ENCODE measurements at regions not wholly inside any gene's neighbourhood (a gene's known extent, or its start where the extent isn't known, plus 50 kb on each side); places are given as distances from the start of the nearest gene placed in this dataset.

DNA sequence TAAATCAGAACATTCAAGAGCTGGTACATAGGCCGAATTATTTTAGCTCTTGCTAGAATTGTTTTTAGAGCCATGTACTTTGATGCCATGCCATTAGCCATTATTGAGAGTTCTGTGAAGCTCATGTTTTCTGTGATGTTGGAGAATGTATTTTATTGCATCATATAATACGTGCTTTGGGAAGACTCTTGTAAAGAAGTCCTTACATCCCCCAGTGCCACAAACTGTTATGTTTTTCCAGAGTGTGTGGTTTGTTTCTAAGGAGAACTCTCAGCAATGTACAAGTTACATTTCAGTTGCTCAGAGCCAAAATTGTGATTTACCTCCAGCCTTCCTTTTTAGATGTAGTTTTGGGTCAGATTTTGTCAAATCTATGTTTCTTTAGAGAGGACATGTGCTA is 148.6 kb downstream of the HAUS1 start:
- peaks cover 65% of the 10 kb centered on the region for H3K4me1 Mint-ChIP-seq (ENCODE audit: low read depth)
- no peak overlapping the region for H3K27ac Mint-ChIP-seq

DNA sequence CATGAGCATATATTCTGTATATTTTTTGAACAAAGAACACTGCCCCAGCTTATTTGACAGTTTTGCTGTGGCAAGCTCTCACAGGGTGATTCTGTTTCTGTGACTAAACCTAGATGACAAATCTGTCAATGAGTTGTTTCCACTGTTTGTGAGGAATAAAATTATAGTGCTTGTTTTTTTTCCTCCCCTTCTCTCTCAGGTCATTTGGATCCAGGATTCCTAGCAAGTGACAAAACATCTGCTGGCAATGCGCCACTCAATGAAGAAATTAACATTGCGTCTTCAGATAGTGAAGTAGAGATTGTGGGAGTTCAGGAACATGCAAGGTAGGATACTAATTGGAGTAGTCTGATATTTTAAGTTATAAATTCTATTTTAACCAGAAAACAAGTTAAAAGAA is 149.3 kb downstream of the HAUS1 start:
- H3K36me3 Mint-ChIP-seq (ENCODE audit: low read depth): peaks cover 70% of the 10 kb centered on the region
- DNase-seq (no peak), ATAC-seq (no peak)
- H3K4me3 Mint-ChIP-seq: no peak overlapping the region
- CTCF ChIA-PET: interaction anchor here (1.3 to 2.3 kb wide), 3 partner anchors 12 to 80 kb away, joined by 3 to 9 read pairs (median 3); a partner anchor contains a TSS
- H3K27ac Mint-ChIP-seq: no peak overlapping the region
- no peaks in the 10 kb centered on the region for H3K27me3 Mint-ChIP-seq (ENCODE audit: low read depth)
- peaks cover 58% of the 10 kb centered on the region for H3K4me1 Mint-ChIP-seq (ENCODE audit: low read depth)
- H3K9me3 Mint-ChIP-seq (ENCODE audit: insufficient read depth): no peaks in the 10 kb centered on the region
- POLR2A ChIA-PET: interaction anchor here (0.7 kb wide), 1 partner anchor 9 kb away, joined by 3 read pairs; no protein-coding TSS in a partner anchor

More for the DNA sequence above, 148.6 kb downstream of the HAUS1 start:
- H3K36me3 Mint-ChIP-seq (ENCODE audit: low read depth): peaks cover 77% of the 10 kb centered on the region
- CTCF ChIA-PET: interaction anchor here (1.0 to 2.3 kb wide), 4 partner anchors 13 to 79 kb away, joined by 3 to 9 read pairs (median 4); a partner anchor contains a TSS
- H3K9me3 Mint-ChIP-seq (ENCODE audit: insufficient read depth): no peaks in the 10 kb centered on the region
- no peaks in the 10 kb centered on the region for H3K27me3 Mint-ChIP-seq (ENCODE audit: low read depth)
- DNase-seq (no peak), ATAC-seq (no peak)
- POLR2A ChIA-PET: no interaction called here
- no peak overlapping the region for H3K4me3 Mint-ChIP-seq

DNA sequence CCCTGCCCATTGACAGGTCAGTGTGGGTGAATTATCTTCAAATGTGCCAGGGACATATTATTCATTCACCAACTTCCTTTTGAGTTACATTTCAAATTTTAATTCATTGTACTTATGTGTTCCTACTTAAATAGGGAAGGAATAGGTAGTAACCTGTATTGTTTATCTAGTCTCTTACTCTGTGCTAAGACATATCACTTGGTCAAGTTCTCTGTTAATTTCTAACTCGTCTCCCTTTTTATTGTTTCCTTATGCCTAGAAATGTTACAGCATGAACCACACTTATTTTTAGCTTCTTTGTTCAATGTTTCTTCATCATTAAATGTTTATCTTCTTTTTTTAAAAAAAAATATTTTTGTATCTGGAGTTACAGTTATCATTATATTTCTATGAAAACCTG is 151.9 kb downstream of the HAUS1 start:
- no peak for ATAC-seq

DNA sequence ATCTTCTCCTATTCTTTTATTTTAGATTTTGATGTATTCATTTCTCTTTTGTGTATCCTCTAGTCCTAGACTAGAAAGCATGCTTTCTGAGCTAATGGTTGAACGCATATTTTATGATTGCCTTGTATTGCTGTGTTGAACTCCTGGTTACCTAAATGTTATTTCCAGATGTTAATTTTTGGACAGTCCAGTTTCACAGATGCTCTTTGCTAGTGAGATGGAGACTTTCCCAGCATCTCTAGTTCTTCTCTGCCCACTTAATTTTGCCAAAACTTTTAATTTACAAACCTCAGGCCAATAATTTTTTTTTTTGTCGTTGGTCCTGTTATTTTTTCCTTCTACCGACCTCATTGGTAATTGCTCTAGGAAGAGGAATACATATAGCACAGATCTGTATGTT is 153.2 kb downstream of the HAUS1 start:
- H3K4me3 Mint-ChIP-seq: no peak overlapping the region
- DNase-seq (no peak), ATAC-seq (no peak)
- CTCF ChIA-PET: interaction anchor here (0.7 to 2.0 kb wide), 4 partner anchors 11 to 402 kb away, joined by 4 to 6 read pairs (median 4); no protein-coding TSS in a partner anchor
- H3K27ac Mint-ChIP-seq: peak overlapping the region; percentile 37
- POLR2A ChIA-PET: no interaction called here
- H3K27me3 Mint-ChIP-seq (ENCODE audit: low read depth): no peaks in the 10 kb centered on the region
- peaks cover 51% of the 10 kb centered on the region for H3K4me1 Mint-ChIP-seq (ENCODE audit: low read depth)
- H3K36me3 Mint-ChIP-seq (ENCODE audit: low read depth): peaks cover 65% of the 10 kb centered on the region
- no peaks in the 10 kb centered on the region for H3K9me3 Mint-ChIP-seq (ENCODE audit: insufficient read depth)

More for the DNA sequence above, 151.9 kb downstream of the HAUS1 start:
- Mint-ChIP-seq H3K27ac (peak overlapping the region; percentile 28), H3K36me3 (ENCODE audit: low read depth) (peaks cover 63% of the 10 kb centered on the region), H3K4me3 (no peak overlapping the region), H3K9me3 (ENCODE audit: insufficient read depth) (no peaks in the 10 kb centered on the region), H3K4me1 (ENCODE audit: low read depth) (peaks cover 47% of the 10 kb centered on the region), H3K27me3 (ENCODE audit: low read depth) (no peaks in the 10 kb centered on the region)
- DNase-seq: no peak
- CTCF ChIA-PET: no interaction called here
- POLR2A ChIA-PET: no interaction called here

DNA sequence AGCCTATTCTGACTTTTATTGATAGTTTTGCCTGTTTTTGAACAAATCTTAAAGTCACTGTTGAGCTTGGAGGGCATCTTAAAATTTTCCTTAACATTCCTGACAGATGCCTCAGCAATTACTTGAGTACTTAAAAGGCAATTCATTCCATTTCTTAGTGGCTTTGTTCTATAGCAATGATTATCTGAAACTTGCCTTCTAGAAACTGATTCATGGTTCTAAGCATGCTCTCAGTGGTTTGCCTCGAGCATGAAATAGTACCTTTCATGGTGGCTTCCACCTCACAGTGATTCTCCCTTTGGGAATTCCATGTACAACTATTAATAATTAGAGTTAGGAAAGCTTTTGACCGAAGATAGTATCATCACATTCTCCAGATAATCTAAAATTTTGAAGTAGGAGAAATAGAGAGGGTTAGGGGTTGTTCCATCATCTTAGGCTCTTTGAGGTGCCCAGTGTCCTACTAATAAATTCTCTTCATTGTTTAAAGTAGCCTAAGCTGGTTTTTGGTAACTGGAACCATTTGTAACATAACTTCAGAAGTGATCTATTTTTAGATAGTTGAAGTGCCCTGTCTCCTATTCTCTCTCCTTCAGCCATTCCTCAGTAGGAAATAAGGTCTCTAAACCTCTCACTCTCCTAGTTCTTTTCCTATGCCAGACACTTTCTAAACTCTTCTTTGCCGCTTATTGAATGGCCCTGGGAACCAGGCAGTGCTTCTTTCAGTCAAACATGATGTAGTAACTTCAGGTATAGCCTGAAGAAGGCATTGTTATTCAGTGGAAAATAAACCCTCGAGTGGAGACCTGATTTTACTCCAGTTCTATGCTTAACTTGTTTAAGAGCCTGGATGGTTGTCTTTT is 156.1 kb downstream of the HAUS1 start:
- no peak overlapping the region for H3K4me3 Mint-ChIP-seq
- no peak for ATAC-seq
- no peaks in the 10 kb centered on the region for H3K27me3 Mint-ChIP-seq (ENCODE audit: low read depth)
- ChIA-PET CTCF (interaction anchor here (1.1 to 3.2 kb wide), 4 partner anchors 10 to 86 kb away, joined by 3 to 11 read pairs (median 4); a partner anchor contains a TSS), POLR2A (no interaction called here)
- peaks cover 66% of the 10 kb centered on the region for H3K36me3 Mint-ChIP-seq (ENCODE audit: low read depth)
- no peaks in the 10 kb centered on the region for H3K9me3 Mint-ChIP-seq (ENCODE audit: insufficient read depth)
- no peak overlapping the region for H3K27ac Mint-ChIP-seq
- no peak for DNase-seq
- peaks cover 58% of the 10 kb centered on the region for H3K4me1 Mint-ChIP-seq (ENCODE audit: low read depth)

DNA sequence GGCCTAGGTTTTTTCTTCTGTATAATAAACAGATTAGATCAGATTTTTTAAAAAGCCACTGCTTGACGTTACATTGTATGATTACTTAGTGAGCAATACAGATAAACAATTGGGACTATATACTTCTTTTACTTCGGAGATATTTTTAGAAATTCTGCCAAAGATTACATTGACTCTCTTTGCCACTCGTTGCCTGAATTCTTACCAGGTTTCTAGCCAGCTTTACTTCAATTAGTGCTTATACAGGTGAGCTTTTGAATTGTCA is 156.6 kb downstream of the HAUS1 start:
- H3K4me1 Mint-ChIP-seq (ENCODE audit: low read depth): peaks cover 62% of the 10 kb centered on the region
- ATAC-seq: no peak
- no peak overlapping the region for H3K4me3 Mint-ChIP-seq
- H3K27ac Mint-ChIP-seq: no peak overlapping the region
- H3K27me3 Mint-ChIP-seq (ENCODE audit: low read depth): no peaks in the 10 kb centered on the region
- POLR2A ChIA-PET: interaction anchor here (0.6 kb wide), 1 partner anchor 943 kb away, joined by 3 read pairs; no protein-coding TSS in a partner anchor
- CTCF ChIA-PET: interaction anchor here (1.1 to 3.2 kb wide), 2 partner anchors 20 to 29 kb away, joined by 3 to 11 read pairs; no protein-coding TSS in a partner anchor
- peaks cover 68% of the 10 kb centered on the region for H3K36me3 Mint-ChIP-seq (ENCODE audit: low read depth)
- no peaks in the 10 kb centered on the region for H3K9me3 Mint-ChIP-seq (ENCODE audit: insufficient read depth)
- no peak for DNase-seq

DNA sequence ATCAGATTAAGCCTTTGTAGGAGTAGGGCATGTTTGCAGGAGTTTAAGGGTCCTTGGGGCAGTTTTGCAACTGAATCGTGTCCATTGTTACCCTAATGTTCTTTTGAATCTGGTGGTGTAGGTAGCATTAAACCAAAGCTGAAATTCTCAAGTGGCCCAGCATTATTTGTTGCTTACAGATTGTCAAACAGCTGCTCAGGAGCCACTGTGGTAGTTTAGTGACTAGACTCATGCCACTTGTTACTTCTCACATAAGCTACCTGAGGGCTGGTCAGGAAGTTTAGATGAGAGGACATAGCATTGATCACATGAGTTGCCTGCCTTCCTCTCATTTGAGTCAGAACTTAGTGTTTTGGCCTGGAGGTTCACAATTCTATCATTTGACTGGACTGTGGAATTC is 157.6 kb downstream of the HAUS1 start:
- H3K27me3 Mint-ChIP-seq (ENCODE audit: low read depth): no peaks in the 10 kb centered on the region
- peaks cover 65% of the 10 kb centered on the region for H3K36me3 Mint-ChIP-seq (ENCODE audit: low read depth)
- ChIA-PET POLR2A (interaction anchor here (1.0 kb wide), 1 partner anchor 88 kb away, joined by 7 read pairs; a partner anchor contains a TSS), CTCF (interaction anchor here (0.7 to 3.2 kb wide), 6 partner anchors 12 to 397 kb away, joined by 3 to 11 read pairs (median 3); a partner anchor contains a TSS)
- H3K27ac Mint-ChIP-seq: no peak overlapping the region
- ATAC-seq (no peak), DNase-seq (no peak)
- peaks cover 58% of the 10 kb centered on the region for H3K4me1 Mint-ChIP-seq (ENCODE audit: low read depth)
- H3K4me3 Mint-ChIP-seq: no peak overlapping the region
- no peaks in the 10 kb centered on the region for H3K9me3 Mint-ChIP-seq (ENCODE audit: insufficient read depth)

DNA sequence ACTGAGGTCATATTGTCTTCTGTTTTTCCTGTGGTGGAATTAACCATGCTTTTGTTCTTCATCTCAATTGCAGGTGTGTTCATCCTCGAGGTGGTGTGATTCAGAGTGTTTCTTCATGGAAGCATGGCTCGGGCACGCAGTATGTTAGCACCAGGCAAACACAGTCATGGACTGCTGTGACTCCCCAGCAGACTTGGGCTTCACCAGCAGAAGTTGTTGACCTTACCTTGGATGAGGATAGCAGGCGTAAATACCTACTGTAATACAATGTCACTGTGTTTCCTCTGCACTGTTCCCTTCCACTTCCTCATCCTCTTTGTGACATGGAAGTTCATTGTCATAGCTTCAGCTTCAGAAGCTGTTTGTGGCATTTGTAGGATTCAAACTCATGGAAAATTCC is 158.7 kb downstream of the HAUS1 start:
- no peak overlapping the region for H3K4me3 Mint-ChIP-seq
- peak overlapping the region; percentile 64 for H3K27ac Mint-ChIP-seq
- H3K27me3 Mint-ChIP-seq (ENCODE audit: low read depth): no peaks in the 10 kb centered on the region
- no peaks in the 10 kb centered on the region for H3K9me3 Mint-ChIP-seq (ENCODE audit: insufficient read depth)
- peaks cover 61% of the 10 kb centered on the region for H3K4me1 Mint-ChIP-seq (ENCODE audit: low read depth)
- DNase-seq (no peak), ATAC-seq (no peak)
- CTCF ChIA-PET: interaction anchor here (1.4 to 3.2 kb wide), 2 partner anchors 18 to 90 kb away, joined by 3 to 11 read pairs; a partner anchor contains a TSS
- peaks cover 64% of the 10 kb centered on the region for H3K36me3 Mint-ChIP-seq (ENCODE audit: low read depth)
- POLR2A ChIA-PET: no interaction called here

DNA sequence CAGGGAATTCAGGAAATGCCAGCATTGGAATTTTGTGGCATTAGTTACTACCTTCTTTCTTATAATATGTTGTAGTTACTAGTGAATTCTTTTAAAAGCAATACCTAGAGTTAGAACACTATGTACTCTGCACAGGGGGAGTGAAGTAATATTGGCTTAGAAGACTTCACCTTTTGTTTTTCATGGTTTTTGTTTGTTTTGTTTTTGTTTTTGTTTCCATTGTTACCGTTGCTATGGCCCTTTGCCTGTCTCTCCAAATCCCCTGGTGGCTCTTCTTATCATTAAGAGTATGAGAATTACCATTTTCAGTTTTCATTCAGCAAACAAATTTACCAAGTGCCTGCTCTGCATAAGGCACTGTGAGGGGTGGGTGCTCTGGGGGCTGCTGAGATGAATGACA is 160.1 kb downstream of the HAUS1 start:
- H3K4me1 Mint-ChIP-seq (ENCODE audit: low read depth): peaks cover 73% of the 10 kb centered on the region
- H3K27me3 Mint-ChIP-seq (ENCODE audit: low read depth): no peaks in the 10 kb centered on the region
- ChIA-PET CTCF (interaction anchor here (1.0 to 1.5 kb wide), 2 partner anchors 52 to 115 kb away, joined by 3 read pairs; no protein-coding TSS in a partner anchor), POLR2A (interaction anchor here (0.7 to 2.5 kb wide), 2 partner anchors 14 to 41 kb away, joined by 5 to 7 read pairs; no protein-coding TSS in a partner anchor)
- no peak overlapping the region for H3K4me3 Mint-ChIP-seq
- ATAC-seq (peak; percentile 57), DNase-seq (no peak)
- H3K36me3 Mint-ChIP-seq (ENCODE audit: low read depth): peaks cover 73% of the 10 kb centered on the region
- no peak overlapping the region for H3K27ac Mint-ChIP-seq
- no peaks in the 10 kb centered on the region for H3K9me3 Mint-ChIP-seq (ENCODE audit: insufficient read depth)

DNA sequence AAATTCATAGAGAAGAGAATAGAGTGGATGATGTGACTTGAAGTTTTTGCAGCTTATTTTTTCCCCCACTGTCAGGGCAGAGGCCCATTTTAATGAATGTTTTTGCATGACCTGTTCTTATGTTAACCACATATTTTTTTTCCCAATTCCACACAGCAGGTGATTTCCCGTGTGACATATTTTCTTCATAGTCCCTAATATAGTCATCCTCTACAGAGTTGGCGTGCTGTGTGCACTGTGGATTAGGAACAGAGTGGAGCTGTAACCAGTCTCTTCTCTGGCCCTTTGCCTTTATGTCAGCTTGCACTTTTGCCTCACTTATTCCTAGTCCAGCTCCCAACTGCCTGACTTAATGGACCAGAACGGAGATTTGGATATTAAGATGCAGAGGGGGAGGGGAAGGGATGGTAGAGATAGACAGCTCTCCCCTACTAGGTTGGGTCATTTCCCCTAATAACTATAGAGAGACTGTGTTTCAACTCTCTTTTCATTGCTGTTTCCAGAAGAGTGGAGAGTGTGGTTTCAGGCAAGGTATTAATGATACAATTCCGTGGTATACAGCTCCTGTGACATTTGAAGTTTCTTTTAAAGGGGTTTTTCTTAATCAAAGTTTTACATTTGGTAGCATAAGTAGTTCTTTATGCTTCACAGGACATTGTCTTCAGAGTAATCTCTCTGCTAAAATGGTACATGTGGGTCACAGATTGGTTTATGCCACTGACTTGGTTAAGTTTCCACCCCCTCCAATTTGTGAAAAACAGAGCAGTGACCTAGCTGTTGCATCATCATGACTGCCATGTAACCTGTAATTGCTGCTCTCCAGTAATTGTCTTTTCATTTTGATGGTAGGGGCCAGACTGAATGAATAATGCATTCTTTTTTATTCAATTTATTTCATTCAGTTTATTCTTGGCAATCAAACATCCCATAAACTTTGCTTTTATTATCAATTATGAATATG is 161.3 kb downstream of the HAUS1 start:
- ATAC-seq: no peak
- CTCF ChIA-PET: interaction anchor here (0.7 to 5.6 kb wide), 7 partner anchors 12 to 358 kb away, joined by 3 to 36 read pairs (median 3); a partner anchor contains a TSS

DNA sequence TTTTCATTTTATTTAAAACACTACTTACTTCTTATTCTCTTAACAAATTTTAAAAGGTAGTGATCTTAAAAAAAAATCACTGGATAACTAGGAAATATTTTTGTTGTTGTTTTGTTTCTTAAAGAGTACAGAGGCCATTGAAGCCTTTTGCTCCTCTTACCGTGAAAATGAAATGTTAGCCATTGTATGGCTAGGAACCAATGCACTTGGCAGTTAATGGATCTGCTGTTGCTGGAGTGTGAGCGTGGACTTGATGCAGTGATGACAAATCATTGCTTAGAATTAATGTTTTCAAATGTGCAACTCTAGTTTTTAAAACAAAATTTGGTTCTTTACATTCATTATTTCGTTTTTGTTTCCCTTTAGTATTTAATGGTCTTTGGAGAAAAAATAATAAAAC is 162.3 kb downstream of the HAUS1 start:
- Mint-ChIP-seq H3K4me1 (ENCODE audit: low read depth) (peaks cover 67% of the 10 kb centered on the region), H3K36me3 (ENCODE audit: low read depth) (peaks cover 68% of the 10 kb centered on the region), H3K9me3 (ENCODE audit: insufficient read depth) (no peaks in the 10 kb centered on the region), H3K27ac (no peak overlapping the region), H3K27me3 (ENCODE audit: low read depth) (no peaks in the 10 kb centered on the region), H3K4me3 (no peak overlapping the region)
- DNase-seq (no peak), ATAC-seq (no peak)
- POLR2A ChIA-PET: no interaction called here
- CTCF ChIA-PET: interaction anchor here (1.2 to 5.6 kb wide), 3 partner anchors 14 to 93 kb away, joined by 3 to 36 read pairs (median 3); a partner anchor contains a TSS

More for the DNA sequence above, 161.3 kb downstream of the HAUS1 start:
- DNase-seq: no peak
- H3K4me3 Mint-ChIP-seq: no peak overlapping the region
- H3K27ac Mint-ChIP-seq: peak overlapping the region; percentile 16
- POLR2A ChIA-PET: interaction anchor here (2.5 kb wide), 1 partner anchor 15 kb away, joined by 5 read pairs; no protein-coding TSS in a partner anchor
- peaks cover 73% of the 10 kb centered on the region for H3K4me1 Mint-ChIP-seq (ENCODE audit: low read depth)
- peaks cover 71% of the 10 kb centered on the region for H3K36me3 Mint-ChIP-seq (ENCODE audit: low read depth)
- no peaks in the 10 kb centered on the region for H3K27me3 Mint-ChIP-seq (ENCODE audit: low read depth)
- H3K9me3 Mint-ChIP-seq (ENCODE audit: insufficient read depth): no peaks in the 10 kb centered on the region

Data from activated CD8-positive, alpha-beta T cell treated with anti-CD3 and anti-CD28 coated beads, Interleukin-2, amount 10 ng/mL, durations not matched to agents 7 days and 5 days (primary cell).